ENCODE measurements at regions not wholly inside any gene's neighbourhood (a gene's known extent, or its start where the extent isn't known, plus 50 kb on each side); places are given as distances from the start of the nearest gene placed in this dataset.

- no peaks in the 10 kb centered on the region for H3K36me3 Mint-ChIP-seq (ENCODE audit: unreplicated experiment)
- H3K27ac Mint-ChIP-seq (ENCODE audit: unreplicated experiment): no peak overlapping the region
- H3K4me1 Mint-ChIP-seq (ENCODE audit: unreplicated experiment): peaks cover 2% of the 10 kb centered on the region
- no peaks in the 10 kb centered on the region for H3K27me3 Mint-ChIP-seq (ENCODE audit: unreplicated experiment)
- no peak for DNase-seq (ENCODE audit: extremely low spot score, unreplicated experiment)
- peaks cover 3% of the 10 kb centered on the region for H3K9me3 Mint-ChIP-seq (ENCODE audit: unreplicated experiment)
- H3K4me3 Mint-ChIP-seq (ENCODE audit: unreplicated experiment): no peak overlapping the region
- TF ChIP-seq CTCF (IDR thresholded peaks at IDR 0.05): no peak
These were observed 1199.8 kb upstream of the MAP3K7 start for GRCh38 chr6:91786474-91787184.

DNA sequence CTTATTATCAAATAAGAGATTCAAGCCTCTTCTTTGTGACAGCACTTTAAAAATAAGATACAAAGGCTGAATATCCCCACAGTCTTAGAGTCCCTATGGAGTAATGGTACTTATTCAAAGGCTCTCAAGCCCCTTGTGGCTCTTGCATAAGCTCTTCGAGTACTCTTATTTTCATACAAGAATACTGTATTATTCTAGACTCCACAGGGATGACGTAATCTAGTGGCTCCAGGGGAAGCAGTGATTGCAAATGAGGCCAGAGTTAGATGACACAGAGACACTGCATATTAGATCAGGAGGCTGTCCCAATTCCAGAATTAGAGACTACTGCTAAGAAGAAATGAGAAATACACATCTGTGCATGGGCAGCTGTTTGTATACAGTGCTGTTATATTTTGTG, 1195.9 kb upstream of the MAP3K7 start:
- Mint-ChIP-seq H3K4me3 (ENCODE audit: unreplicated experiment) (no peak overlapping the region), H3K27me3 (ENCODE audit: unreplicated experiment) (no peaks in the 10 kb centered on the region), H3K27ac (ENCODE audit: unreplicated experiment) (no peak overlapping the region), H3K4me1 (ENCODE audit: unreplicated experiment) (peaks cover 2% of the 10 kb centered on the region), H3K9me3 (ENCODE audit: unreplicated experiment) (peaks cover 4% of the 10 kb centered on the region), H3K36me3 (ENCODE audit: unreplicated experiment) (no peaks in the 10 kb centered on the region)
- DNase-seq (ENCODE audit: extremely low spot score, unreplicated experiment): no peak
- TF ChIP-seq CTCF (IDR thresholded peaks at IDR 0.05): no peak

GRCh38 chr6:91781946-91782345, 1195.1 kb upstream of the MAP3K7 start:
- no peak for TF ChIP-seq CTCF (IDR thresholded peaks at IDR 0.05)
- H3K9me3 Mint-ChIP-seq (ENCODE audit: unreplicated experiment): peaks cover 4% of the 10 kb centered on the region
- no peak for DNase-seq (ENCODE audit: extremely low spot score, unreplicated experiment)
- no peaks in the 10 kb centered on the region for H3K27me3 Mint-ChIP-seq (ENCODE audit: unreplicated experiment)
- H3K4me3 Mint-ChIP-seq (ENCODE audit: unreplicated experiment): no peak overlapping the region
- peaks cover 2% of the 10 kb centered on the region for H3K4me1 Mint-ChIP-seq (ENCODE audit: unreplicated experiment)
- H3K27ac Mint-ChIP-seq (ENCODE audit: unreplicated experiment): no peak overlapping the region
- no peaks in the 10 kb centered on the region for H3K36me3 Mint-ChIP-seq (ENCODE audit: unreplicated experiment)

DNA sequence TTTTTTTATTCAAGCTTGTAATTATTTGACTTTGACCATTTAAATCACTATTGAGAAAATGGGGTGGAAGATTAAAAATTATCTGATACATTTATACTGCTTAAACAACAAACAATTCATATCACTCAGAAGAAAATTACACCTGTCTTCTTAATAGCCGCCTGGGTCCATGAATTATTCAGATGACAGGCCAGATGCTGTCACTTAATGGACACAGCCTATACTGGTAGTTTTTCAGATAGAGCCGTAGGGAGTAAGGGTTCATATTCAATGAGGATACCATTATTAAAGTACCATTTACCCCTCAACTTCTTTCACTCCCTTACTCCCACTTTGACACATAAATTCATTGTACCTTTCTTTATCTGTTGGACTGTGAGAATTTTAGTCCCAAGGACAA, 1193.4 kb upstream of the MAP3K7 start:
- H3K27me3 Mint-ChIP-seq (ENCODE audit: unreplicated experiment): no peaks in the 10 kb centered on the region
- no peak for DNase-seq (ENCODE audit: extremely low spot score, unreplicated experiment)
- peaks cover 2% of the 10 kb centered on the region for H3K4me1 Mint-ChIP-seq (ENCODE audit: unreplicated experiment)
- H3K9me3 Mint-ChIP-seq (ENCODE audit: unreplicated experiment): peaks cover 19% of the 10 kb centered on the region
- H3K36me3 Mint-ChIP-seq (ENCODE audit: unreplicated experiment): peaks cover 8% of the 10 kb centered on the region
- no peak overlapping the region for H3K4me3 Mint-ChIP-seq (ENCODE audit: unreplicated experiment)
- no peak for TF ChIP-seq CTCF (IDR thresholded peaks at IDR 0.05)
- H3K27ac Mint-ChIP-seq (ENCODE audit: unreplicated experiment): no peak overlapping the region

- Mint-ChIP-seq H3K9me3 (ENCODE audit: unreplicated experiment) (no peaks in the 10 kb centered on the region), H3K27me3 (ENCODE audit: unreplicated experiment) (no peaks in the 10 kb centered on the region), H3K4me1 (ENCODE audit: unreplicated experiment) (no peaks in the 10 kb centered on the region), H3K36me3 (ENCODE audit: unreplicated experiment) (no peaks in the 10 kb centered on the region), H3K27ac (ENCODE audit: unreplicated experiment) (no peak overlapping the region), H3K4me3 (ENCODE audit: unreplicated experiment) (no peak overlapping the region)
- no peak for DNase-seq (ENCODE audit: extremely low spot score, unreplicated experiment)
- TF ChIP-seq CTCF (IDR thresholded peaks at IDR 0.05): no peak
These were observed 1174.7 kb upstream of the MAP3K7 start for GRCh38 chr6:91761621-91762020.

All from osteocyte (in vitro differentiated cells).